Endothelial cell (in vitro differentiated cells): ENCODE measurements at regions not wholly inside any gene's neighbourhood (a gene's known extent, or its start where the extent isn't known, plus 50 kb on each side); places are given as distances from the start of the nearest gene placed in this dataset.

Experiments used
- DNase-seq: peaks from one replicate; pipeline ENCODE4 v3.0.0; 2021; ENCODE audit warnings: low spot score
- H3K27ac Mint-ChIP-seq: one replicate; pipeline ENCODE4 v1.8.0; 2021; ENCODE audit warnings: mixed read lengths, inconsistent platforms; ENCODE audit not compliant: unreplicated experiment
- H3K27me3 Mint-ChIP-seq: one replicate; pipeline ENCODE4 v1.8.0; 2021; ENCODE audit warnings: mild to moderate bottlenecking, moderate library complexity, mixed read lengths, inconsistent platforms; ENCODE audit not compliant: unreplicated experiment
- H3K36me3 Mint-ChIP-seq: one replicate; pipeline ENCODE4 v1.8.0; 2021; ENCODE audit warnings: mild to moderate bottlenecking, low read depth, mixed read lengths, inconsistent platforms; ENCODE audit not compliant: unreplicated experiment
- H3K4me1 Mint-ChIP-seq: one replicate; pipeline ENCODE4 v1.8.0; 2021; ENCODE audit warnings: mild to moderate bottlenecking, mixed read lengths, inconsistent platforms; ENCODE audit not compliant: unreplicated experiment
- H3K4me3 Mint-ChIP-seq: one replicate; pipeline ENCODE4 v1.8.0; 2021; ENCODE audit warnings: mild to moderate bottlenecking, mixed read lengths, inconsistent platforms; ENCODE audit not compliant: unreplicated experiment
- H3K9me3 Mint-ChIP-seq: one replicate; pipeline ENCODE4 v1.8.0; 2021; ENCODE audit warnings: mixed read lengths, inconsistent platforms; ENCODE audit not compliant: unreplicated experiment
- CTCF ChIP-seq: fragments of 200-600 bp; sonication (generic); IDR thresholded peaks from one replicate; pipeline ENCODE4 v1.5.0; 2021; ENCODE audit warnings: antibody characterized with exemption; ENCODE audit not compliant: unreplicated experiment

- Mint-ChIP-seq H3K27me3 (no peaks in the 10 kb centered on the region), H3K36me3 (no peaks in the 10 kb centered on the region), H3K4me3 (no peak overlapping the region), H3K4me1 (no peaks in the 10 kb centered on the region), H3K9me3 (no peaks in the 10 kb centered on the region), H3K27ac (no peak overlapping the region)
- no peak for TF ChIP-seq CTCF
- no peak for DNase-seq
Measured at GRCh38 chr4:124915073-124915472, 202.5 kb upstream of the ANKRD50 start.

DNA sequence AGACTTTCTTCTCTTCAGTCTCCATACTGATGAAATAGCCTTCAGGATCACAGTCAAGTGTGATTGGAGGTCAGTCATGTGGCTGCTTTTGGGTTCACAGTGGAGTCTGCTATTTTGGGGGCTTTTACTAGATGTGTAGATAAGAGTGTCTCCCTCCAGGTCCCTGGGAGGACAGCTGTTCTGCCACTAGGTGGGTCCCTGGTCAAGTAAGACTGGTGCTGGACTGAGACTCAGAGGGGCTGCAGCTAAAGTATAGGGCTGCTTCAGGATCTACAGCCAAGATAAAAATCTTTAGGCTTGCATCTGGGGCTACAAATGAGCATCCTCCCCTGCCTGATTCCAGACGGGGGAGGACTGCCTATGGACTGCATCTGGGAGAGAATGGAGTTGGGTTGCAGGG is 200.7 kb upstream of the ANKRD50 start:
- Mint-ChIP-seq H3K27ac (no peak overlapping the region), H3K9me3 (no peaks in the 10 kb centered on the region), H3K4me3 (no peak overlapping the region), H3K36me3 (no peaks in the 10 kb centered on the region), H3K4me1 (no peaks in the 10 kb centered on the region), H3K27me3 (no peaks in the 10 kb centered on the region)
- TF ChIP-seq CTCF = no peak
- no peak for DNase-seq

GRCh38 chr4:124910327-124910726 is 197.8 kb upstream of the ANKRD50 start:
- DNase-seq = no peak
- Mint-ChIP-seq H3K4me3 (no peak overlapping the region), H3K36me3 (no peaks in the 10 kb centered on the region), H3K4me1 (no peaks in the 10 kb centered on the region), H3K27me3 (no peaks in the 10 kb centered on the region), H3K9me3 (no peaks in the 10 kb centered on the region), H3K27ac (no peak overlapping the region)
- TF ChIP-seq CTCF = no peak

GRCh38 chr4:124907881-124908280 is 195.3 kb upstream of the ANKRD50 start:
- H3K36me3 Mint-ChIP-seq = no peaks in the 10 kb centered on the region
- no peak overlapping the region for H3K27ac Mint-ChIP-seq
- H3K4me3 Mint-ChIP-seq = no peak overlapping the region

DNA sequence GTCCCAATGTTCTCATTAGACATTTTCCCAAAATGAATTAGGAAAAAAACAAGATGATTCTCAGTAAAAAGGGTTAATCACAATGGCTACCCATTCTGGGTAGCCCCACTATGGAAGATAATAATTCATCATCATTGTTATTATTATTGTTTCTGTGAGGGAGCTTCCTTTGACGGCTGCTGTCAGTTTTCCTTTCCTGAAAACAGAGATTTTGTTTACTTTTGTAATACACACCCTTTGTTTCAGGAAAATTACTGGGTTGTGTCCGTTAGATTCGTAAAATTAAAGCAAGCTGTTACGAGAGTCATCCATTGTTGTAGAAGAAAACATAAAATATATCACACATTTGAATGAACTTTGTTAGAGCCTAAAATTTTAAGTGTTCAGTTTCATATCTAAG is 192.9 kb upstream of the ANKRD50 start:
- no peak overlapping the region for H3K4me3 Mint-ChIP-seq

More at GRCh38 chr4:124907881-124908280, 195.3 kb upstream of the ANKRD50 start:
- Mint-ChIP-seq H3K4me1 (no peaks in the 10 kb centered on the region), H3K27me3 (no peaks in the 10 kb centered on the region), H3K9me3 (no peaks in the 10 kb centered on the region)
- TF ChIP-seq CTCF = no peak
- no peak for DNase-seq

More for the DNA sequence above, 192.9 kb upstream of the ANKRD50 start:
- no peak for DNase-seq
- no peaks in the 10 kb centered on the region for H3K27me3 Mint-ChIP-seq
- no peaks in the 10 kb centered on the region for H3K9me3 Mint-ChIP-seq
- no peak overlapping the region for H3K27ac Mint-ChIP-seq
- no peak for TF ChIP-seq CTCF
- H3K4me1 Mint-ChIP-seq = no peaks in the 10 kb centered on the region
- no peaks in the 10 kb centered on the region for H3K36me3 Mint-ChIP-seq
